PC-3 (cell line): ENCODE measurements at regions not wholly inside any gene's neighbourhood (a gene's known extent, or its start where the extent isn't known, plus 50 kb on each side); places are given as distances from the start of the nearest gene placed in this dataset.

Experiments used
- EZH2 ChIP-seq: fragments of 300-600 bp; sonication (generic); IDR thresholded peaks from one replicate; pipeline ENCODE4 v1.6.1; 2017; ENCODE audit warnings: antibody characterized with exemption, mild to moderate bottlenecking, low read length; ENCODE audit not compliant: unreplicated experiment
- EZH2phosphoT487 ChIP-seq: fragments of 300-600 bp; sonication (generic); IDR thresholded peaks from 2 replicates; pipeline ENCODE4 v1.6.1; 2018; ENCODE audit warnings: mild to moderate bottlenecking, antibody characterized with exemption, low read length, borderline replicate concordance
- TF ChIP-seq, protein P1 (sequence below): fragments of 300-600 bp; sonication (generic); conservative IDR thresholded peaks from 2 replicates; pipeline ENCODE4 v1.5.1; 2017; ENCODE audit warnings: antibody characterized with exemption, low read depth, mild to moderate bottlenecking, low read length

DNA sequence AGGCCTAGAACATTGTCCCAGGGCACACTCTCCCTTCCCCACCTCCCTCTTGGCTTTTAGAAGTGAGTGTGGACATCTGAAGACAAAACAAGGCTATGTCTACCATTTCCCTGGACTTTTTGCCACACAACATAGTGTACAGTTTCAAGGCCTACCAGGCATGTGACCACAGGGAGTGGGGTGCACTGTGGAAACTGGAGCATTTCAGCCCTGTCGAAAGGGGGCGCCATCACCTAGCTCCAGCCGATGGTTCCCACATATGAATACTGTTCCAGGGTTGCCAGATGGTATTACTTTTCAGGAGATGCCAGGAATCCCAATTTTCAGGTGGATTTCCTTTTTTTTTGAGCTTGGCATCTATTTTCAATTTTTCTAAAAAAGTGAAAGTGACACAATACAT lies 140.7 kb downstream of the KATNIP start:
- TF ChIP-seq, protein P1, sequence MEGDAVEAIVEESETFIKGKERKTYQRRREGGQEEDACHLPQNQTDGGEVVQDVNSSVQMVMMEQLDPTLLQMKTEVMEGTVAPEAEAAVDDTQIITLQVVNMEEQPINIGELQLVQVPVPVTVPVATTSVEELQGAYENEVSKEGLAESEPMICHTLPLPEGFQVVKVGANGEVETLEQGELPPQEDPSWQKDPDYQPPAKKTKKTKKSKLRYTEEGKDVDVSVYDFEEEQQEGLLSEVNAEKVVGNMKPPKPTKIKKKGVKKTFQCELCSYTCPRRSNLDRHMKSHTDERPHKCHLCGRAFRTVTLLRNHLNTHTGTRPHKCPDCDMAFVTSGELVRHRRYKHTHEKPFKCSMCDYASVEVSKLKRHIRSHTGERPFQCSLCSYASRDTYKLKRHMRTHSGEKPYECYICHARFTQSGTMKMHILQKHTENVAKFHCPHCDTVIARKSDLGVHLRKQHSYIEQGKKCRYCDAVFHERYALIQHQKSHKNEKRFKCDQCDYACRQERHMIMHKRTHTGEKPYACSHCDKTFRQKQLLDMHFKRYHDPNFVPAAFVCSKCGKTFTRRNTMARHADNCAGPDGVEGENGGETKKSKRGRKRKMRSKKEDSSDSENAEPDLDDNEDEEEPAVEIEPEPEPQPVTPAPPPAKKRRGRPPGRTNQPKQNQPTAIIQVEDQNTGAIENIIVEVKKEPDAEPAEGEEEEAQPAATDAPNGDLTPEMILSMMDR: peak; percentile 48
- TF ChIP-seq EZH2 (no peak), EZH2phosphoT487 (no peak)
